ENCODE measurements at regions not wholly inside any gene's neighbourhood (a gene's known extent, or its start where the extent isn't known, plus 50 kb on each side); places are given as distances from the start of the nearest gene placed in this dataset.

GRCh38 chr5:116853992-116854391 is 279.4 kb upstream of the SEMA6A start:
- DNase-seq (no peak), ATAC-seq (no peak)
- H3K36me3 Mint-ChIP-seq (ENCODE audit: low read depth): no peaks in the 10 kb centered on the region
- POLR2A ChIA-PET: no interaction called here
- CTCF ChIA-PET: interaction anchor here (0.7 kb wide), 1 partner anchor 93 kb away, joined by 3 read pairs; no protein-coding TSS in a partner anchor
- TF ChIP-seq CTCF (IDR thresholded peaks at IDR 0.05): no peak
- no peak overlapping the region for H3K4me3 Mint-ChIP-seq
- no peaks in the 10 kb centered on the region for H3K4me1 Mint-ChIP-seq (ENCODE audit: low read depth)
- no peak overlapping the region for H3K27ac Mint-ChIP-seq
- no peaks in the 10 kb centered on the region for H3K9me3 Mint-ChIP-seq
- H3K27me3 Mint-ChIP-seq: no peaks in the 10 kb centered on the region
- intact Hi-C loops (cut with micrococcal nuclease): no loop called here

GRCh38 chr5:116848954-116849581 is 274.4 kb upstream of the SEMA6A start:
- Mint-ChIP-seq H3K36me3 (ENCODE audit: low read depth) (no peaks in the 10 kb centered on the region), H3K9me3 (peaks cover under 1% of the 10 kb centered on the region), H3K4me3 (no peak overlapping the region), H3K27me3 (no peaks in the 10 kb centered on the region), H3K27ac (no peak overlapping the region), H3K4me1 (ENCODE audit: low read depth) (no peaks in the 10 kb centered on the region)
- ChIA-PET CTCF (no interaction called here), POLR2A (no interaction called here)
- DNase-seq: no peak
- intact Hi-C loops (cut with micrococcal nuclease): no loop called here
- ATAC-seq: no peak
- no peak for TF ChIP-seq CTCF (IDR thresholded peaks at IDR 0.05)

- H3K4me3 Mint-ChIP-seq: no peak overlapping the region
- ChIA-PET CTCF (no interaction called here), POLR2A (no interaction called here)
- H3K9me3 Mint-ChIP-seq: peaks cover 3% of the 10 kb centered on the region
- DNase-seq: no peak
- no peaks in the 10 kb centered on the region for H3K4me1 Mint-ChIP-seq (ENCODE audit: low read depth)
- intact Hi-C loops (cut with micrococcal nuclease): no loop called here
- H3K36me3 Mint-ChIP-seq (ENCODE audit: low read depth): no peaks in the 10 kb centered on the region
- H3K27me3 Mint-ChIP-seq: no peaks in the 10 kb centered on the region
- no peak overlapping the region for H3K27ac Mint-ChIP-seq
- ATAC-seq: no peak
- TF ChIP-seq CTCF (IDR thresholded peaks at IDR 0.05): no peak
These were observed 273.3 kb upstream of the SEMA6A start for GRCh38 chr5:116847960-116848359.

- TF ChIP-seq CTCF (IDR thresholded peaks at IDR 0.05): no peak
- ChIA-PET CTCF (no interaction called here), POLR2A (no interaction called here)
- Mint-ChIP-seq H3K4me3 (no peak overlapping the region), H3K27me3 (no peaks in the 10 kb centered on the region), H3K36me3 (ENCODE audit: low read depth) (no peaks in the 10 kb centered on the region), H3K27ac (no peak overlapping the region), H3K9me3 (peaks cover 5% of the 10 kb centered on the region), H3K4me1 (ENCODE audit: low read depth) (no peaks in the 10 kb centered on the region)
- DNase-seq (no peak), ATAC-seq (no peak)
- intact Hi-C loops (cut with micrococcal nuclease): no loop called here
These were observed 269.4 kb upstream of the SEMA6A start for GRCh38 chr5:116844015-116844414.

- intact Hi-C loops (cut with micrococcal nuclease): no loop called here
These were observed 267.9 kb upstream of the SEMA6A start for GRCh38 chr5:116842514-116842961.

More at GRCh38 chr5:116842514-116842961, 267.9 kb upstream of the SEMA6A start:
- Mint-ChIP-seq H3K36me3 (ENCODE audit: low read depth) (no peaks in the 10 kb centered on the region), H3K9me3 (peaks cover 5% of the 10 kb centered on the region), H3K4me1 (ENCODE audit: low read depth) (no peaks in the 10 kb centered on the region), H3K27ac (no peak overlapping the region), H3K4me3 (no peak overlapping the region), H3K27me3 (no peaks in the 10 kb centered on the region)
- ChIA-PET CTCF (no interaction called here), POLR2A (no interaction called here)
- no peak for TF ChIP-seq CTCF (IDR thresholded peaks at IDR 0.05)
- ATAC-seq (no peak), DNase-seq (no peak)
